Esophagus muscularis mucosa (tissue), 3 donors: ENCODE measurements at regions not wholly inside any gene's neighbourhood (a gene's known extent, or its start where the extent isn't known, plus 50 kb on each side); places are given as distances from the start of the nearest gene placed in this dataset.

Source experiments
- CTCF ChIP-seq, 3 experiments: fragments of 200-600 bp in 2 of 3; fragments of 450-650 bp in 1 of 3; sonication (generic) in 2 of 3; IDR thresholded peaks; one replicate each; pipeline ENCODE4 v1.5.1; 2017 to 2019; ENCODE audit warnings: antibody characterized with exemption in 3 of 3, mild to moderate bottlenecking in 2 of 3, moderate library complexity in 1 of 3
- POLR2AphosphoS5 ChIP-seq, 2 donors: sonication (generic); formaldehyde crosslinking; IDR thresholded peaks; one replicate each; pipeline ENCODE4 v1.6.1; 2017; ENCODE audit warnings: antibody characterized with exemption in 2 of 2

DNA sequence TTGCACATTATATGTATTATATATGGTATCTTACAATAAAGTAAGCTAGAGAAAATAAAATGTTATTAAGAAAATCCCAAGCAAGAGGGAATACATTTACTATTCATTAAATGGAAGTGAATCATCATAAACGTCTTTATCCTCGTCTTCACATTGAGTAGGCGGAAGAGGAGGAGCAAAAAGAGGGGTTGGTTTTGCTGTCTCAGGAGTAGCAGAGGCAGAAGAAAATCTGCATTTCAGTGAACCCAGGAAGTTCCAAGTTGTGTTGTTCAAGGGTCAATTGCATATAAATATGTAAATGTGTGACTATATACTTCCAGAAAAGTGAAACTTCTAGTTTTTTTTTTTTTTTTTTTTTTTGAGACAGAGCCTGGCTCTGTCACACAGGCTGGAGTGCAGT is 301.4 kb downstream of the TMA16 start:
- no peak for TF ChIP-seq CTCF (IDR thresholded peaks at IDR 0.05)
- TF ChIP-seq POLR2AphosphoS5 (IDR thresholded peaks at IDR 0.05) = no peak
